ENCODE measurements at regions not wholly inside any gene's neighbourhood (a gene's known extent, or its start where the extent isn't known, plus 50 kb on each side); places are given as distances from the start of the nearest gene placed in this dataset.

GRCh38 chr22:35186492-35186891 is 70.8 kb upstream of the HMGXB4 start:
- Histone ChIP-seq H3K18ac (ENCODE audit: extremely low read depth, low read length) (no peak overlapping the region), H4K5ac (ENCODE audit: insufficient read length, low read depth, low read length) (no peak overlapping the region), H3K79me2 (ENCODE audit: control insufficient read depth in 1 of 2, insufficient read depth in 2 of 2, low read length in 2 of 2) (no peaks in the 10 kb centered on the region), H3K56ac (replicated peaks; ENCODE audit: insufficient read length, low read depth, low read length) (no peak overlapping the region), H3K23me2 (ENCODE audit: low read depth, low read length) (no peaks in the 10 kb centered on the region), H2BK15ac (ENCODE audit: low read length) (no peak overlapping the region), H2AK5ac (ENCODE audit: low read depth, low read length) (no peak overlapping the region), H3K14ac (ENCODE audit: insufficient read length) (no peak overlapping the region), H2AFZ (ENCODE audit: low read length) (no peak overlapping the region), H3K23ac (ENCODE audit: insufficient read length) (no peak overlapping the region), H4K91ac (replicated peaks; ENCODE audit: insufficient read length, low read length) (no peak overlapping the region), H3K36me3 (ENCODE audit: control insufficient read depth in 2 of 4, insufficient read depth in 4 of 4, low read length in 3 of 4) (no peaks in the 10 kb centered on the region), H3K79me1 (ENCODE audit: low read depth, low read length) (no peaks in the 10 kb centered on the region), H3K4me1 (replicated peaks in 1 of 4; ENCODE audit: control insufficient read depth in 3 of 4, insufficient read depth in 4 of 4, low read length in 3 of 4) (no peaks in the 10 kb centered on the region), H3K9me3 (ENCODE audit: insufficient read depth in 2 of 2, low read depth in 1 of 2, low read length in 1 of 2) (peaks cover 3 to 6% of the 10 kb centered on the region in 2 experiments; a peak in 2 of 4 replicates), H3K9ac (replicated peaks in 1 of 4; ENCODE audit: extremely low read depth in 1 of 4, low read depth in 3 of 4, low read length in 3 of 4) (no peak overlapping the region), H3K27ac (ENCODE audit: low read depth, low read length) (no peak overlapping the region), H4K20me1 (replicated peaks in 1 of 2; ENCODE audit: control insufficient read depth in 1 of 2, insufficient read depth in 2 of 2, low read length in 2 of 2) (no peaks in the 10 kb centered on the region), H2BK12ac (ENCODE audit: low read depth, low read length) (no peak overlapping the region), H3K4me2 (ENCODE audit: insufficient read depth in 1 of 2, low read depth in 2 of 2, low read length in 2 of 2) (no peak overlapping the region), H3K4ac (replicated peaks; ENCODE audit: insufficient read length, low read depth, low read length) (no peak overlapping the region), H2BK120ac (replicated peaks; ENCODE audit: low read depth, low read length) (no peak overlapping the region), H2BK5ac (ENCODE audit: low read depth, low read length) (no peak overlapping the region), H4K8ac (ENCODE audit: extremely low read depth, insufficient read depth, low read length) (no peak overlapping the region), H3K27me3 (replicated peaks in 1 of 4; ENCODE audit: control insufficient read depth in 3 of 4, extremely low read depth in 1 of 4, insufficient read depth in 3 of 4, low read length in 3 of 4) (no peaks in the 10 kb centered on the region), H3K4me3 (ENCODE audit: extremely low read depth in 1 of 4, insufficient read depth in 2 of 4, low read depth in 3 of 4, low read length in 4 of 4) (no peak overlapping the region), H2BK20ac (ENCODE audit: low read length) (no peak overlapping the region)
- FAIRE-seq (no peak), DNase-seq (ENCODE audit: low read depth in 1 of 2, low spot score in 2 of 2) (no peak)
- ChIA-PET POLR2A (ENCODE audit: partially characterized antibody) (no interaction called here), CTCF (ENCODE audit: partially characterized antibody) (interaction anchor here (1.0 to 1.7 kb wide), 3 partner anchors 11 to 30 kb away, joined by 3 to 5 read pairs (median 3); no protein-coding TSS in a partner anchor)
- TF ChIP-seq TEAD4 (IDR thresholded peaks at IDR 0.05; ENCODE audit: low read depth, low read length) (no peak), MAX (IDR thresholded peaks at IDR 0.05) (no peak), POLR2AphosphoS5 (IDR thresholded peaks at IDR 0.05; ENCODE audit: low read depth, low read length) (no peak), GABPA (IDR thresholded peaks at IDR 0.05; ENCODE audit: borderline replicate concordance, insufficient read depth, low read length) (no peak), SP4 (IDR thresholded peaks at IDR 0.05; ENCODE audit: low read length) (no peak), HDAC6 (IDR thresholded peaks at IDR 0.05; ENCODE audit: low read depth, low read length) (no peak), TBP (IDR thresholded peaks at IDR 0.05; ENCODE audit: low read depth, low read length) (no peak), SP1 (IDR thresholded peaks at IDR 0.05; ENCODE audit: low read depth, low read length) (no peak), KDM4A (IDR thresholded peaks at IDR 0.05; ENCODE audit: low read depth, low read length, severe bottlenecking) (no peak), JUND (IDR thresholded peaks at IDR 0.05; ENCODE audit: low read length) (no peak), TAF7 (optimal IDR thresholded peaks at IDR 0.05; ENCODE audit: borderline replicate concordance, low read depth, low read length) (no peak), EZH2 (IDR thresholded peaks at IDR 0.05; ENCODE audit: low read depth, low read length, severe bottlenecking) (no peak), EP300 (IDR thresholded peaks at IDR 0.05; ENCODE audit: borderline replicate concordance in 1 of 2, low read depth in 2 of 2, low read length in 2 of 2) (no peak), FOSL1 (IDR thresholded peaks at IDR 0.05; ENCODE audit: insufficient read depth, low read depth, low read length) (no peak), CBX8 (IDR thresholded peaks at IDR 0.05; ENCODE audit: borderline replicate concordance, low read depth, low read length) (no peak)
- WGBS, 2 experiments (ENCODE audit: extremely low coverage in 1 of 2, insufficient coverage in 1 of 2, insufficient read length in 1 of 2, insufficient replicate concordance in 2 of 2, low coverage in 1 of 2, low lambda C conversion rate in 2 of 2, missing lambda C conversion rate in 1 of 2): 81% methylated on average over 1 of the region's 1 CpG; no CpG with 5 or more reads in 1 of the 2 experiments

Data from H1 (cell line).